Neuronal stem cell (in vitro differentiated cells): ENCODE measurements at regions not wholly inside any gene's neighbourhood (a gene's known extent, or its start where the extent isn't known, plus 50 kb on each side); places are given as distances from the start of the nearest gene placed in this dataset.

Experiments used
- DNase-seq: peaks from one replicate; pipeline ENCODE4 v3.0.0-alpha.2; 2013; ENCODE audit warnings: low spot score
- H2AFZ ChIP-seq: one replicate; pipeline ENCODE4 v1.6.1; 2013; ENCODE audit warnings: mild to moderate bottlenecking, low read length, inconsistent platforms
- H2AK5ac ChIP-seq: 2 replicates; pipeline ENCODE4 v1.6.1; 2013; ENCODE audit warnings: low read depth, mild to moderate bottlenecking, inconsistent platforms, low read length, moderate library complexity, mixed read lengths
- H2BK120ac ChIP-seq: 2 replicates; pipeline ENCODE4 v1.6.1; 2013; ENCODE audit warnings: low read depth, mild to moderate bottlenecking, inconsistent platforms, low read length, moderate library complexity, mixed read lengths
- H2BK12ac ChIP-seq: one replicate; pipeline ENCODE4 v1.6.1; 2013; ENCODE audit warnings: low read length, inconsistent platforms
- H2BK15ac ChIP-seq: 2 replicates; pipeline ENCODE4 v1.6.1; 2013; ENCODE audit warnings: mild to moderate bottlenecking, low read length, inconsistent platforms, mixed read lengths
- H2BK5ac ChIP-seq: one replicate; pipeline ENCODE4 v1.6.1; 2013; ENCODE audit warnings: inconsistent platforms, mild to moderate bottlenecking, low read length, moderate library complexity
- H3K14ac ChIP-seq: one replicate; pipeline ENCODE4 v1.6.1; 2013; ENCODE audit warnings: low read length, inconsistent platforms
- H3K18ac ChIP-seq: 2 replicates; pipeline ENCODE4 v1.6.1; 2013; ENCODE audit warnings: low read length, inconsistent platforms
- H3K23ac ChIP-seq: 2 replicates; pipeline ENCODE4 v1.6.1; 2013; ENCODE audit warnings: low read depth, mild to moderate bottlenecking, mixed read lengths, low read length, inconsistent platforms; ENCODE audit not compliant: poor library complexity
- H3K27ac ChIP-seq: replicated peaks from 3 replicates; pipeline ENCODE4 v1.5.1; 2013; ENCODE audit warnings: low read length, inconsistent platforms
- H3K27me3 ChIP-seq, 3 experiments: 2 replicates each; pipeline ENCODE4 v1.6.1; 2013; ENCODE audit warnings: low read length in 3 of 3, mild to moderate bottlenecking in 2 of 3, inconsistent platforms in 1 of 3, low read depth in 1 of 3, mixed read lengths in 1 of 3, moderate library complexity in 1 of 3; ENCODE audit not compliant: control insufficient read depth in 3 of 3, insufficient read depth in 3 of 3
- H3K36me3 ChIP-seq, 2 donors: replicated peaks in 1 of 2; 2 replicates each; pipeline ENCODE4 v1.6.1; 2013; ENCODE audit warnings: low read length in 2 of 2; ENCODE audit not compliant: control insufficient read depth in 2 of 2, insufficient read depth in 2 of 2
- H3K4ac ChIP-seq: 2 replicates; pipeline ENCODE4 v1.6.1; 2013; ENCODE audit warnings: inconsistent platforms, mild to moderate bottlenecking, low read length, moderate library complexity
- H3K4me1 ChIP-seq, 2 donors: 1 replicate in 1 of 2; 2 replicates in 1 of 2; pipeline ENCODE4 v1.6.1; 2013; ENCODE audit warnings: low read length in 2 of 2, low read depth in 1 of 2; ENCODE audit not compliant: control insufficient read depth in 2 of 2, insufficient read depth in 1 of 2
- H3K4me2 ChIP-seq: one replicate; pipeline ENCODE4 v1.6.1; 2013; ENCODE audit warnings: mild to moderate bottlenecking, low read length, inconsistent platforms; ENCODE audit not compliant: insufficient read depth, poor library complexity, severe bottlenecking
- H3K4me3 ChIP-seq, 2 donors: 2 replicates each; pipeline ENCODE4 v1.5.1; 2013; ENCODE audit warnings: low read length in 2 of 2, mild to moderate bottlenecking in 2 of 2, inconsistent platforms in 1 of 2, moderate library complexity in 1 of 2
- H3K79me1 ChIP-seq: one replicate; pipeline ENCODE4 v1.6.1; 2013; ENCODE audit warnings: low read depth, mild to moderate bottlenecking, inconsistent platforms, low read length, moderate library complexity
- H3K9ac ChIP-seq: one replicate; pipeline ENCODE4 v1.6.1; 2013; ENCODE audit warnings: mild to moderate bottlenecking, low read depth, low read length, inconsistent platforms; ENCODE audit not compliant: poor library complexity
- H3K9me3 ChIP-seq, 2 donors: replicated peaks in 1 of 2; 2 replicates each; pipeline versions ENCODE3 to v1.6.1; 2013; ENCODE audit warnings: low read length in 2 of 2, mild to moderate bottlenecking in 2 of 2, inconsistent platforms in 1 of 2, low read depth in 1 of 2, mixed read lengths in 1 of 2, moderate library complexity in 1 of 2; ENCODE audit not compliant: control insufficient read depth in 2 of 2, insufficient read depth in 1 of 2
- H4K8ac ChIP-seq: one replicate; pipeline ENCODE4 v1.6.1; 2013; ENCODE audit warnings: low read depth, mild to moderate bottlenecking, inconsistent platforms, low read length, moderate library complexity
- H4K91ac ChIP-seq: one replicate; pipeline ENCODE4 v1.6.1; 2013; ENCODE audit warnings: low read length, low read depth, mild to moderate bottlenecking, inconsistent platforms; ENCODE audit not compliant: poor library complexity
- WGBS, 2 donors: extraction: QIAGEN DNeasy Blood & Tissue Kit; methylation state at CpG; one replicate each; pipeline ENCODE4 v1.1.7; 2013; ENCODE audit warnings: missing lambda C conversion rate in 2 of 2, mixed read lengths in 1 of 2; ENCODE audit not compliant: insufficient read length in 2 of 2, insufficient replicate concordance in 1 of 2; ENCODE audit errors: extremely low coverage in 2 of 2; 5-methylcytosine and 5-hydroxymethylcytosine counted together

GRCh38 chr2:129466389-129466788 lies 513.1 kb upstream of the RAB6C start:
- H4K91ac ChIP-seq: no peak overlapping the region
- H2BK15ac ChIP-seq: no peak overlapping the region
- no peaks in the 10 kb centered on the region for H3K4me1 ChIP-seq
- H3K9me3 ChIP-seq: peaks cover 0 to 5% of the 10 kb centered on the region in 2 donors
- no peak overlapping the region for H2AFZ ChIP-seq
- H2BK12ac ChIP-seq: no peak overlapping the region
- H4K8ac ChIP-seq: no peak overlapping the region
- H3K23ac ChIP-seq: no peak overlapping the region
- no peak overlapping the region for H3K4ac ChIP-seq
- H3K4me2 ChIP-seq: no peak overlapping the region
- no peaks in the 10 kb centered on the region for H3K79me1 ChIP-seq
- WGBS, 2 donors: no CpG with 5 or more reads among the region's 13 CpGs
- no peak overlapping the region for H2BK5ac ChIP-seq
- no peak overlapping the region for H3K18ac ChIP-seq
- no peak overlapping the region for H3K14ac ChIP-seq
- no peaks in the 10 kb centered on the region for H3K36me3 ChIP-seq
- no peak overlapping the region for H3K4me3 ChIP-seq
- no peaks in the 10 kb centered on the region for H3K27me3 ChIP-seq
- no peak overlapping the region for H2AK5ac ChIP-seq
- H3K27ac ChIP-seq: no peak overlapping the region
- H3K9ac ChIP-seq: no peak overlapping the region
- no peak overlapping the region for H2BK120ac ChIP-seq
- no peak for DNase-seq

- Histone ChIP-seq H3K79me1 (no peaks in the 10 kb centered on the region), H3K4me3 (no peak overlapping the region), H2BK120ac (no peak overlapping the region), H3K27me3 (no peaks in the 10 kb centered on the region), H4K91ac (no peak overlapping the region), H3K27ac (no peak overlapping the region), H2BK12ac (no peak overlapping the region), H3K36me3 (no peaks in the 10 kb centered on the region), H3K18ac (no peak overlapping the region), H3K9ac (no peak overlapping the region), H3K4me1 (no peaks in the 10 kb centered on the region), H3K9me3 (peaks cover 0 to 5% of the 10 kb centered on the region in 2 donors), H3K4ac (no peak overlapping the region), H2BK5ac (no peak overlapping the region), H3K14ac (no peak overlapping the region), H3K23ac (no peak overlapping the region), H2BK15ac (no peak overlapping the region), H3K4me2 (no peak overlapping the region), H2AFZ (no peak overlapping the region), H2AK5ac (no peak overlapping the region), H4K8ac (no peak overlapping the region)
- no peak for DNase-seq
- WGBS, 2 donors: no CpG with 5 or more reads among the region's 11 CpGs
Measured at GRCh38 chr2:129467012-129467779, 512.3 kb upstream of the RAB6C start.

- no peaks in the 10 kb centered on the region for H3K27me3 ChIP-seq
- no peaks in the 10 kb centered on the region for H3K4me1 ChIP-seq
- no peak for DNase-seq
- H3K4ac ChIP-seq: no peak overlapping the region
- no peak overlapping the region for H3K9ac ChIP-seq
- H2AK5ac ChIP-seq: no peak overlapping the region
- no peak overlapping the region for H2BK5ac ChIP-seq
- peaks cover 0 to 5% of the 10 kb centered on the region in 2 donors for H3K9me3 ChIP-seq
- H3K18ac ChIP-seq: no peak overlapping the region
- no peak overlapping the region for H3K27ac ChIP-seq
- H2AFZ ChIP-seq: no peak overlapping the region
- no CpG with 5 or more reads among the region's 3 CpGs for WGBS, 2 donors
- no peak overlapping the region for H2BK12ac ChIP-seq
- no peak overlapping the region for H4K8ac ChIP-seq
- H3K79me1 ChIP-seq: no peaks in the 10 kb centered on the region
- no peak overlapping the region for H3K4me3 ChIP-seq
- H2BK15ac ChIP-seq: no peak overlapping the region
- H2BK120ac ChIP-seq: no peak overlapping the region
- H4K91ac ChIP-seq: no peak overlapping the region
- H3K4me2 ChIP-seq: no peak overlapping the region
- H3K23ac ChIP-seq: no peak overlapping the region
- no peaks in the 10 kb centered on the region for H3K36me3 ChIP-seq
- no peak overlapping the region for H3K14ac ChIP-seq
Measured at GRCh38 chr2:129467941-129468340, 511.5 kb upstream of the RAB6C start.

- no peak overlapping the region for H3K27ac ChIP-seq
- no peak overlapping the region for H3K9ac ChIP-seq
- no peaks in the 10 kb centered on the region for H3K36me3 ChIP-seq
- no peak overlapping the region for H2BK120ac ChIP-seq
- H3K18ac ChIP-seq: no peak overlapping the region
- no peak overlapping the region for H3K4me3 ChIP-seq
- no CpG with 5 or more reads among the region's 5 CpGs for WGBS, 2 donors
- no peak overlapping the region for H3K4me2 ChIP-seq
- no peak for DNase-seq
- H2BK12ac ChIP-seq: no peak overlapping the region
- no peaks in the 10 kb centered on the region for H3K79me1 ChIP-seq
- H3K9me3 ChIP-seq: peaks cover 0 to 4% of the 10 kb centered on the region in 2 donors
- no peak overlapping the region for H2AFZ ChIP-seq
- no peak overlapping the region for H2AK5ac ChIP-seq
- H3K27me3 ChIP-seq: no peaks in the 10 kb centered on the region
- H3K4me1 ChIP-seq: no peaks in the 10 kb centered on the region
- H3K23ac ChIP-seq: no peak overlapping the region
- H2BK5ac ChIP-seq: no peak overlapping the region
- H2BK15ac ChIP-seq: no peak overlapping the region
- H4K8ac ChIP-seq: no peak overlapping the region
- H3K14ac ChIP-seq: no peak overlapping the region
- H3K4ac ChIP-seq: no peak overlapping the region
- no peak overlapping the region for H4K91ac ChIP-seq
Measured at GRCh38 chr2:129468879-129469278, 510.6 kb upstream of the RAB6C start.
